ENCODE measurements at regions not wholly inside any gene's neighbourhood (a gene's known extent, or its start where the extent isn't known, plus 50 kb on each side); places are given as distances from the start of the nearest gene placed in this dataset.
"Not testable (repeated sequence)": the region's sequence is repeated elsewhere in the genome, so short reads cannot be mapped to it uniquely, and the experiment has no call there.

- no peak for DNase-seq
Observed at GRCh38 chr4:95779447-95779846, 60.4 kb upstream of the PDHA2 start.

- no peak for DNase-seq
Observed at GRCh38 chr4:95778666-95779065, 61.2 kb upstream of the PDHA2 start.

- not testable (repeated sequence) for DNase-seq
Observed at GRCh38 chr4:95770605-95771004, 69.3 kb upstream of the PDHA2 start.

- no peak for DNase-seq
Observed at GRCh38 chr4:95764961-95765360, 74.9 kb upstream of the PDHA2 start.

GRCh38 chr4:95761871-95762270 is 78.0 kb upstream of the PDHA2 start:
- DNase-seq, result no peak

- DNase-seq, result no peak
Observed at GRCh38 chr4:95761426-95761825, 78.5 kb upstream of the PDHA2 start.

- not testable (repeated sequence) for DNase-seq
Observed at GRCh38 chr4:95760646-95761045, 79.2 kb upstream of the PDHA2 start.

- no peak for DNase-seq
Observed at GRCh38 chr4:95758001-95758400, 81.9 kb upstream of the PDHA2 start.

- no peak for DNase-seq
Observed at GRCh38 chr4:95754667-95755066, 85.2 kb upstream of the PDHA2 start.

- no peak for DNase-seq
Observed at GRCh38 chr4:95749204-95749603, 90.7 kb upstream of the PDHA2 start.

GRCh38 chr4:95742872-95743271 is 97.0 kb upstream of the PDHA2 start:
- no peak for DNase-seq

- DNase-seq, result no peak
Observed at GRCh38 chr4:95742179-95742578, 97.7 kb upstream of the PDHA2 start.

- DNase-seq, result no peak
Observed at GRCh38 chr4:95732061-95732460, 107.8 kb upstream of the PDHA2 start.

- no peak for DNase-seq
Observed at GRCh38 chr4:95729596-95729995, 110.3 kb upstream of the PDHA2 start.

- DNase-seq, result no peak
Observed at GRCh38 chr4:95728145-95728544, 111.7 kb upstream of the PDHA2 start.

- no peak for DNase-seq
Observed at GRCh38 chr4:95715830-95716229, 124.1 kb upstream of the PDHA2 start.

- DNase-seq, result no peak
Observed at GRCh38 chr4:95714571-95714970, 125.3 kb upstream of the PDHA2 start.

- DNase-seq, result no peak
Observed at GRCh38 chr4:95705323-95705722, 134.6 kb upstream of the PDHA2 start.

GRCh38 chr4:95701500-95702170 is 138.3 kb upstream of the PDHA2 start:
- DNase-seq, result no peak

GRCh38 chr4:95694411-95694810 is 145.5 kb upstream of the PDHA2 start:
- no peak for DNase-seq

GRCh38 chr4:95693594-95693993 is 144.8 kb upstream of the UNC5C start:
- no peak for DNase-seq

GRCh38 chr4:95676190-95676589 is 127.4 kb upstream of the UNC5C start:
- DNase-seq, result no peak

- DNase-seq, result no peak
Observed at GRCh38 chr4:95675623-95676022, 126.8 kb upstream of the UNC5C start.

- no peak for DNase-seq
Observed at GRCh38 chr4:95674521-95674981, 125.8 kb upstream of the UNC5C start.

GRCh38 chr4:95672811-95673210 is 124.0 kb upstream of the UNC5C start:
- DNase-seq, result no peak
